Ramos (cell line): ENCODE measurements at regions not wholly inside any gene's neighbourhood (a gene's known extent, or its start where the extent isn't known, plus 50 kb on each side); places are given as distances from the start of the nearest gene placed in this dataset.
"Not testable (repeated sequence)": the region's sequence is repeated elsewhere in the genome, so short reads cannot be mapped to it uniquely, and the experiment has no call there.

Experiments
- in situ Hi-C: fragments of 300-500 bp; cut with MboI; formaldehyde crosslinking; loops from one replicate; pipeline ENCODE4 v1.14.3; 2022; ENCODE audit warnings: low sequenced_read_pairs; ENCODE audit not compliant: unreplicated experiment

DNA sequence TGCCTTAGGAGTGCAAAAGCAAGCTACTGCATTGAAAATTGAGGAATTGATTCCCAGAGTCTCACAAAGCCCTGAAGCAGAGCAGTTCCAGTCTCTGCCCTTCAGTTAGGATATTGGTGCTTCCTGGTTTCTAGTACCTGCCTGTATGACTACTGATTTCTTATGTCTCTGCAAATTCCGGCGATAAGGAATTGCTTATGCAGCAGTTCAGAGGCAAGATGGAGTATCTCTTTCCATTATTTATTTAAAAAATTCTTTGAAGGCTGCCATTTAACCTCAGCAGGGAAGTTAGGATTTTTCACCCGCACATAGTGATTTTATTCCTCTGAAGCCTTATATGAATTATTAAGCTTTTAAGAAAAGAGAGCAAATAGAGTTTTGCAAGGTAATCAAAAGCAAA lies 184.9 kb upstream of the SSTR1 start:
- in situ Hi-C loops = no loop called here

- in situ Hi-C loops = no loop called here
These were observed 169.5 kb upstream of the SSTR1 start for GRCh38 chr14:38038171-38038570.

DNA sequence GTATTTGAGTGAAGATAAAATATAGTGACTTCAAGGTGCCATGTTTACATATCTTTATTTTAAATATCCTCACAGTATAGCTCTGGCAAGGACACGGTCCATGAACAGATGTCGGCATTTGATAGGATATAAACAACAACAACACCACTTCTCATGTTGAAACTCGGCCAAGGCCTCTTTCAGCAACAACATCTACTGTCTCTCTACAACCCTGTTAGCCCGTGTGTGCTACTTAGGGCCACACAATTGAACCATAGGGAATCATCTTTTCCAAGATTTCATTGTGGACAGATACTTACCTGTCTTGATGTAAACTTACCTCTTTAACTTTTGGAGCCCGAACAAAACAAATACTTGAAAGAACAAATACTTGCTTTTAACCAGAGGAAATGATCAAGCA lies 168.7 kb upstream of the SSTR1 start:
- in situ Hi-C loops = no loop called here

DNA sequence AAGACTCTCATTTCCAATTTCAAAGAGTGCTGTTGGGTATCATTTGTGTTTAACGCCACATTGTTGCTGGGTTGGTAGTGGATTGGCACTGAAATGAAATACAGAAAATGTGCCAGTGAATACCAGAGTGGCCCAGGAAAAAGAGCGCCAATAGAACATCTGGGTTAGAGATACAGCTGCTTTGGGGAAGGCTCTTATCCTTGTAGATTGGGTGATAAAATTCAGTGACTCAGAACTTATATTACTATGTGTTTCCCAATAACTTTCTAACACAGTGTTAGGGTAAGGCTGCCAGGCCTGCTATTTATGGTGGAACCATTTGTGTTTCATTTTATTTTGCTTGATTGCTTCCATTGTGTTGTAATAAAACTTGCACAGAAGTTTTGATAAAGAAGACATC lies 168.2 kb upstream of the SSTR1 start:
- in situ Hi-C loops = no loop called here

DNA sequence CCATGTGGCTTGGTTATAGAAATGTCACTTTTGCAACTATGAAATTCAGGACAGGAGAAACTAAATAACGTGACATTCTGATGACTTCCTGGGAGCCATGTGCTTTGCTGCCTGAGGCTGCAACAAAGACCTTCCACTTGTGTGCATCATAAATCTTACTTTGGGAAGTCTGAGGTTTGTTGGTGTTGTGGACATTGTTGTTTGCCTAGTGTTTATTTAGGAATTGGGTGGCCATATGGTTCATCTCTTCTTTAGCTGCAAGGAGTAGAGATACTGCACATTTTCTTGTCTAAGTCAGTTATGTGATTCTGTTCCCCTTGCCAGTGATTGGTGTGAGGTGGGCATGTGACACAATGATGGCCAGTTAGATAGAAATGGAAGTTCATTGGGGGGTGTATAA lies 167.3 kb upstream of the SSTR1 start:
- in situ Hi-C loops = no loop called here

- in situ Hi-C loops = no loop called here
These were observed 165.4 kb upstream of the SSTR1 start for GRCh38 chr14:38042322-38042721.

GRCh38 chr14:38044710-38045109 lies 163.0 kb upstream of the SSTR1 start:
- in situ Hi-C loops = no loop called here

DNA sequence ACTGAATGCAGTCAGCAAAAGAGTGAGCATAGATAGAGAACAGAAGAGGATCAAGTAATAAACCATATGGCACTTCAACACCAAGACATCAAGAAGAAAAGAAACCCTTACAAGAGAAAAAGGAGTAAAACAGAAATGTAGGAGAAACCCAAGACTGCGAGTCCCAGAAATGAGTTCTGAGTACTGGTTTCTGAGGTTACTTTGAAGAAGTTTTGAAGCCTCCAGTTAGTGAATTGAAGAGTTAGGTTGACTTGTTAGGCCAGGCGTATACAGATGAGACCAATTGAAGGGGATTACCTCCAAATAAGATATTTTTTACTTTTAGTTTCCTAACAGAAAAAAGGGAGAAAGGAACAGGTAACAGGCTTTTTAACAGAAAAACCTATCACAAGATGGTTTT lies 162.2 kb upstream of the SSTR1 start:
- in situ Hi-C loops = no loop called here

- in situ Hi-C loops = no loop called here
These were observed 161.5 kb upstream of the SSTR1 start for GRCh38 chr14:38046160-38046559.

DNA sequence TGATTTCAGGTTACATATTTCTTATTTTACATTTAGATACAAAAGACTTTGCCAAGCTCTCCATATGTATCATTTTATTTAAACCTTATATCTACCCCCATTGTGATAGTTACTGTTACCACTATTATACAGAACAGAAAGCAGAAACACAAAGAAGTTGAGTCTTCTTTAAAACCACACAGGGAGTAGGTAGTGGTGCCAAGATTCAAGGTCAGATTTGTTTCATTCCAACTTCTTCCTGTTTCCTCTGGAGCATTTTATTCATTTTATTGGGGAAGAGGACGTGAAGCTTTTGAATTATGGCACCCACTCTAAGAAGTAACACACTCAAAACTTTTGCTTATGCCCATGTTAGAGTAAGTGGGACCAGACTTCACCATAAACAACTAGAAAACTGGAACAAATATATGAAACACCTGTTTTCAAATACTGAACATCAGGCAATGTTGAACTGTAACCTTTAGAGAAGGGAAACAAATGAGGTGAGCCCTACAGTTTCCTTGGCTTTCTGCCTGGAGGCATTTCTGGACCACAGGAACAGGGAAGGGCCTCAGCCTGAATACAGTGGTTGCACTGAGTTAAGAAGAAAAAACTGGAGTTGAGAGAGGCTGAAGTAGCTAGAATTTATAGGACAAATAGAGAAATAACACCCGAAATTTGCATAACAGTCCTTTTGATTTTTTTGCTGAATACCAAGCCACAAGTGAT lies 160.4 kb upstream of the SSTR1 start:
- in situ Hi-C loops = no loop called here

GRCh38 chr14:38053666-38054065 lies 154.0 kb upstream of the SSTR1 start:
- in situ Hi-C loops = no loop called here

DNA sequence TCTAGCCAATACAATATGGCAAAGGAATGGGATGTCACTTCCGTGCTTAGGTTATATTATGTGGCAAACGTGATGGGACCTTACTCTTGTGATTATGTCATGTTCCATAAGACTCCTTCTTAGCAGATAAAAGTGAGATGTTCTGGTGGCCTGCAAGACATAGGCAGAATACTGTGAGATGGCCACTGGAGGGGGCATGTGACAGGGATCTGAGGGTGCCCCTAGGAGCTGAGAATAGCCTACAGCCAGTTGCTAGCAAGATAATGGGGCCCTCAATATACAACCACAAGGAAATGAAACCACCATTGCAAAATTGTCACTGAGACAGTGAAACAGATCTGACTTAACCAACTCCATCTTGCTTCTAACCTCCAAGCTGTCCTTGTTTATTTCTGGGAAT lies 151.4 kb upstream of the SSTR1 start:
- in situ Hi-C loops = no loop called here

DNA sequence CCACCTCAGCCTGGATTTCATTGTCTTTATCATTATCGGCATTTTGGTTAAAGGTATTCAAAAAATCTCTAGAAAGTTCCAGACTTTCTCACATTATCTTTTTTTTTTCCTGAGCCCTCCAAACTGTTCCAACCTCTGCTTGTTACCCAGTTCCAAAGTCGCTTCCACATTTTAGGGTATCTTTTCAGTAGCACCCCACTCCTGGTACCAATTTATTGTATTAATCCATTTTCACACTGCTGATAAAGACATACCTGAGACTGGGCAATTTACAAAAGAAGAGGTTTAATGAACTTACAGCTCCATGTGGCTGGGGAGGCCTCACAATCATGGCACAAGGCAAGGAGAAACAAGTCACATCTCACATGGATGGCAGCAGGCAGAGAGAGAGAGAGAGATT lies 145.5 kb upstream of the SSTR1 start:
- in situ Hi-C loops = not testable (repeated sequence)

- in situ Hi-C loops = no loop called here
These were observed 143.9 kb upstream of the SSTR1 start for GRCh38 chr14:38063711-38064320.

DNA sequence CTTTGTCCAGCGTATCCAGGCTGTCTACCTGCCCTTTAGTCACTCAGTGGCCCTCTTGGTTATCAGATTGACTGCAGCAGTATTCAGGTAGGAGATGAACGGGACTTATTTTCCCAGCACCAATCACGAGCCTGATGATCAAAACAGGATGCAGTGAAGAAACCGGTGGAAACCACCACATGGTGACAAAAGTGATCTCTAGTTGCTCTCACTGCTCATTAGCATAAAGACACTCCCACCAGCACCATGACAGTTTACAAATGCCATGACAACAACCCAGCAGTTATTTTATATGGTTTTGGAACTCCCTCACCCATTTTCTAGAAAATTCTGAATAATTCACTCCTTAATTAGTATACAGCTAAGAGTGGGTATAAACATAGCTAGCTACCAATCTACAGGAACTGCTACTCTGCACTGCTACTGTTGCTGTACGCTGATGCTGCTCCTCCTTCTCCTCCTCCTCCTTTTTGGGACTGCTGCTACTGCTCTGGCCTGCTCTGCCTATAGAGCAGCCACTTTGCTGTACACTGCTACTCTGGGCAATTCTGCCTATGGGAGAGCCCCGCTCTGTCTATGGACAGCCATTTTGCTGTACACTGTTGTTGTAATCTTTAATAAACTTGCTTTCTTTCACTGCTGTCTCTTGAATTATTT lies 142.5 kb upstream of the SSTR1 start:
- in situ Hi-C loops = no loop called here

GRCh38 chr14:38070061-38070588 lies 137.6 kb upstream of the SSTR1 start:
- in situ Hi-C loops = no loop called here

- in situ Hi-C loops = no loop called here
These were observed 134.1 kb upstream of the SSTR1 start for GRCh38 chr14:38073641-38074040.

GRCh38 chr14:38074081-38074480 lies 133.6 kb upstream of the SSTR1 start:
- in situ Hi-C loops = no loop called here

DNA sequence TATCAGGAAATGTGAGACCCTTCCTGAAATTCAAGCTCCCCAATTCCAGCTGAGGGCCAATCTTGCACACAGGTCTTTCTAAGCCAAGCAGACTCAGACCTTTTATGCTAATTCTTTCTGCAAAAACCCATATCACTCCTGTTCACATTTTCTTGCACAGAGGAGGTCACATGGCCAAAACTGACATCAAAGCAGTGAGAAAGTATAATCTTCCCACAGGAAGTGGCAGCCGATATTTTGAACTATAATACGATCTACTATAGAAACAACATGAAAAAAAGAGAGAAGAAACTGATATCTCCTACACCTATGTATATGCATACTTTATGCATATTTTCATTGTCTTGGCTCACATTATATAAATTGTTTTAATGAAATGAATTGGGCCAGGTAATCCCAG lies 132.9 kb upstream of the SSTR1 start:
- in situ Hi-C loops = no loop called here

- in situ Hi-C loops = no loop called here
These were observed 129.3 kb upstream of the SSTR1 start for GRCh38 chr14:38078393-38078792.

DNA sequence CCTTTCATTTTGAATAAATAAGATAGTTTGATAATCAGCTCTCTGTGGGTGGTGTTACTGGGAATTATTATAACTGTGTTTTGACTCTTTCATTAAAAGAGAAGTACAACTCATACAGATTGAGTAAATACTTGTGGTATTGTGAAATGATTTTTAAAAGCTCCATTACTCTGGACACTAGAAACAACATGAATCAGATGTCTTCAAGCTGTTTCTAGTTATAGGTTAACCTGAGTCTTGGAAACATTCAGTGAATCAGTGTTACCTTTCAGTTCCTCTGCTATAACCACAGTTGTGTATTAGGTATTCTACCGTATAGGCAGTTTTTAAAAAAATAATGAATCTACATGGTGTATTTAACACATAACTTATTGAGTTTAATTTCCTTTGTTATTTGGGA lies 128.4 kb upstream of the SSTR1 start:
- in situ Hi-C loops = no loop called here

DNA sequence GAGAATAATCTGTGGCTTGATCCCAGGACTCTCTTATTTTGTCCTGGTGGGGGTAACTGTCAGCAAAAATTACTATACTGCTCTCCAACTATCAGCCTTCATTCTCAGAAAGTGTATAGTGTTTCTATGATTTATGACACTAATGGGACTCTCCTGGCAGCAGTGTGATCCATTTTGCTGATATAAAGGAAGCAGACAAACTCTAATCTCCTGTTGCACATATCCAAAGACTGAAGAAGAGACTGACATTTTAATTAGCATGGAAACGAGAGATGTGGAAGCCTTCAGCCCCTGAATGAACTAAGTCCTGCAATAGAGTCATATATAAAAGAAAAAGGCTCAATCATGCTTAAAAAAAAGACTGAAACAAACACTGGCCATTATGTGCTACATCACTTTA lies 127.8 kb upstream of the SSTR1 start:
- in situ Hi-C loops = no loop called here
